ENCODE measurements at regions not wholly inside any gene's neighbourhood (a gene's known extent, or its start where the extent isn't known, plus 50 kb on each side); places are given as distances from the start of the nearest gene placed in this dataset.

GRCh38 chr2:111710613-111711012 is 173.4 kb downstream of the ANAPC1 start (continued):
- no peak for TF ChIP-seq CSRNP3 (CRISPR knock-in tag; IDR thresholded peaks at IDR 0.05)

DNA sequence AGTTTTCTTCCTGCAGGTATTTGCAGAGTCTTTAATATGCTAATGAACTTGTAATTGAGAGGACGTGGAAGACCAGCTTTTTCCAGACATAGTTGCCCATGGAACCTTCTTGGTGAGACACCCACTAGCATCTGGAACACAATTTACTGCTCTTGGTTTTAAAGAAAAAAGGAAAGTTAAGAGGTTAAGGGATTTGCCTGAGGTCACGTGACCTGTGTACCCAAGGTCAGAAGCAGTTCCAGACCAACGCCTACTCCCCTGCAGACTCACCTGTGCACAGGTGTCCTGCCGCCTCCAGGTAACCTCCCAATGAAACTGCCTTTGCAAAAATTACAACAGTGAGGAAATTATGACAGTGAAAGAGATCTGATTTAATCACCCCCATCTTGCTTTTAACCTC is 172.7 kb downstream of the ANAPC1 start:
- no peak for ATAC-seq
- TF ChIP-seq RARB (CRISPR knock-in tag; IDR thresholded peaks at IDR 0.05) (no peak), POU6F1 (CRISPR knock-in tag; IDR thresholded peaks at IDR 0.05; ENCODE audit: borderline replicate concordance, low read depth) (no peak), ISL1 (CRISPR knock-in tag; IDR thresholded peaks at IDR 0.05) (no peak), ZC3H10 (CRISPR knock-in tag; IDR thresholded peaks at IDR 0.05) (no peak), CREB5 (CRISPR knock-in tag; IDR thresholded peaks at IDR 0.05; ENCODE audit: low read depth) (no peak), ESRRG (CRISPR knock-in tag; IDR thresholded peaks at IDR 0.05) (no peak), OSR1 (CRISPR knock-in tag; IDR thresholded peaks at IDR 0.05) (no peak), GLIS3 (CRISPR knock-in tag; IDR thresholded peaks at IDR 0.05) (no peak), SNAI2 (CRISPR knock-in tag; IDR thresholded peaks at IDR 0.05) (no peak), PPARA (CRISPR knock-in tag; IDR thresholded peaks at IDR 0.05; ENCODE audit: borderline replicate concordance) (no peak), ZNF8 (CRISPR knock-in tag; IDR thresholded peaks at IDR 0.05) (no peak), ZNF565 (CRISPR knock-in tag; conservative IDR thresholded peaks at IDR 0.05; ENCODE audit: low read depth) (no peak), CSDC2 (CRISPR knock-in tag; IDR thresholded peaks at IDR 0.05) (no peak), ZFP3 (CRISPR knock-in tag; IDR thresholded peaks at IDR 0.05) (no peak), BACH2 (CRISPR knock-in tag; IDR thresholded peaks at IDR 0.05; ENCODE audit: borderline replicate concordance) (no peak), ARNTL (CRISPR knock-in tag; IDR thresholded peaks at IDR 0.05; ENCODE audit: borderline replicate concordance, low read depth) (no peak), ZFP30 (CRISPR knock-in tag; IDR thresholded peaks at IDR 0.05) (no peak), TOX (CRISPR knock-in tag; IDR thresholded peaks at IDR 0.05; ENCODE audit: borderline replicate concordance) (no peak)
- TF ChIP-seq, protein P1, sequence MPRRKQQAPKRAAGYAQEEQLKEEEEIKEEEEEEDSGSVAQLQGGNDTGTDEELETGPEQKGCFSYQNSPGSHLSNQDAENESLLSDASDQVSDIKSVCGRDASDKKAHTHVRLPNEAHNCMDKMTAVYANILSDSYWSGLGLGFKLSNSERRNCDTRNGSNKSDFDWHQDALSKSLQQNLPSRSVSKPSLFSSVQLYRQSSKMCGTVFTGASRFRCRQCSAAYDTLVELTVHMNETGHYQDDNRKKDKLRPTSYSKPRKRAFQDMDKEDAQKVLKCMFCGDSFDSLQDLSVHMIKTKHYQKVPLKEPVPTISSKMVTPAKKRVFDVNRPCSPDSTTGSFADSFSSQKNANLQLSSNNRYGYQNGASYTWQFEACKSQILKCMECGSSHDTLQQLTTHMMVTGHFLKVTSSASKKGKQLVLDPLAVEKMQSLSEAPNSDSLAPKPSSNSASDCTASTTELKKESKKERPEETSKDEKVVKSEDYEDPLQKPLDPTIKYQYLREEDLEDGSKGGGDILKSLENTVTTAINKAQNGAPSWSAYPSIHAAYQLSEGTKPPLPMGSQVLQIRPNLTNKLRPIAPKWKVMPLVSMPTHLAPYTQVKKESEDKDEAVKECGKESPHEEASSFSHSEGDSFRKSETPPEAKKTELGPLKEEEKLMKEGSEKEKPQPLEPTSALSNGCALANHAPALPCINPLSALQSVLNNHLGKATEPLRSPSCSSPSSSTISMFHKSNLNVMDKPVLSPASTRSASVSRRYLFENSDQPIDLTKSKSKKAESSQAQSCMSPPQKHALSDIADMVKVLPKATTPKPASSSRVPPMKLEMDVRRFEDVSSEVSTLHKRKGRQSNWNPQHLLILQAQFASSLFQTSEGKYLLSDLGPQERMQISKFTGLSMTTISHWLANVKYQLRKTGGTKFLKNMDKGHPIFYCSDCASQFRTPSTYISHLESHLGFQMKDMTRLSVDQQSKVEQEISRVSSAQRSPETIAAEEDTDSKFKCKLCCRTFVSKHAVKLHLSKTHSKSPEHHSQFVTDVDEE (CRISPR knock-in tag; IDR thresholded peaks at IDR 0.05) = no peak

DNA sequence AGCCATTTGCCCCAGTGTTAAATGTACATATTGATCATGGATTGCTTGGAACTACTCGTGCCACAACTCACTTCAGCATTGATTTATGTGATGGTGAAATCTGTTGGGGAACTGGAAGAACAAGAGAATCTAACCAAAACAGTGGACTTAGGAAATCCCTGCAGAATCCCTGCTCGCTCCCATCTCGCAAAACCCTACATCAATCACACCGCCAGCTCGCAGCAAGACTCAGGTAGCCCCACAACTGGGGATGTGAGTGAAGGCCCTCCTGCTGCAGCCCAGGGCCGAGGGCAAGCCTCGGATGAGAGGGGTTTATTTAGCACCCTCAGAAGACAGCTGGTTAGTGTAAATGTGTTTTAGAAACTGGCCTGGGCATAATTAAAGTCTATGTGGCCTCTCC is 171.6 kb downstream of the ANAPC1 start:
- ATAC-seq = no peak
- TF ChIP-seq OSR1 (CRISPR knock-in tag; IDR thresholded peaks at IDR 0.05) = no peak
- no peak for TF ChIP-seq CSDC2 (CRISPR knock-in tag; IDR thresholded peaks at IDR 0.05)
- no peak for TF ChIP-seq ZFP3 (CRISPR knock-in tag; IDR thresholded peaks at IDR 0.05)
- TF ChIP-seq ISL1 (CRISPR knock-in tag; IDR thresholded peaks at IDR 0.05) = no peak
- TF ChIP-seq, protein P1 (CRISPR knock-in tag; IDR thresholded peaks at IDR 0.05) = no peak
- TF ChIP-seq TOX (CRISPR knock-in tag; IDR thresholded peaks at IDR 0.05; ENCODE audit: borderline replicate concordance) = no peak
- TF ChIP-seq, protein P2, sequence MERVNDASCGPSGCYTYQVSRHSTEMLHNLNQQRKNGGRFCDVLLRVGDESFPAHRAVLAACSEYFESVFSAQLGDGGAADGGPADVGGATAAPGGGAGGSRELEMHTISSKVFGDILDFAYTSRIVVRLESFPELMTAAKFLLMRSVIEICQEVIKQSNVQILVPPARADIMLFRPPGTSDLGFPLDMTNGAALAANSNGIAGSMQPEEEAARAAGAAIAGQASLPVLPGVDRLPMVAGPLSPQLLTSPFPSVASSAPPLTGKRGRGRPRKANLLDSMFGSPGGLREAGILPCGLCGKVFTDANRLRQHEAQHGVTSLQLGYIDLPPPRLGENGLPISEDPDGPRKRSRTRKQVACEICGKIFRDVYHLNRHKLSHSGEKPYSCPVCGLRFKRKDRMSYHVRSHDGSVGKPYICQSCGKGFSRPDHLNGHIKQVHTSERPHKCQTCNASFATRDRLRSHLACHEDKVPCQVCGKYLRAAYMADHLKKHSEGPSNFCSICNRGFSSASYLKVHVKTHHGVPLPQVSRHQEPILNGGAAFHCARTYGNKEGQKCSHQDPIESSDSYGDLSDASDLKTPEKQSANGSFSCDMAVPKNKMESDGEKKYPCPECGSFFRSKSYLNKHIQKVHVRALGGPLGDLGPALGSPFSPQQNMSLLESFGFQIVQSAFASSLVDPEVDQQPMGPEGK (CRISPR knock-in tag; IDR thresholded peaks at IDR 0.05; ENCODE audit: borderline replicate concordance) = no peak
- no peak for TF ChIP-seq BACH2 (CRISPR knock-in tag; IDR thresholded peaks at IDR 0.05; ENCODE audit: borderline replicate concordance)
- no peak for TF ChIP-seq ZC3H10 (CRISPR knock-in tag; IDR thresholded peaks at IDR 0.05)
- TF ChIP-seq ARNTL (CRISPR knock-in tag; IDR thresholded peaks at IDR 0.05; ENCODE audit: borderline replicate concordance, low read depth) = no peak
- no peak for TF ChIP-seq CREB5 (CRISPR knock-in tag; IDR thresholded peaks at IDR 0.05; ENCODE audit: low read depth)
- TF ChIP-seq ZNF8 (CRISPR knock-in tag; IDR thresholded peaks at IDR 0.05) = no peak
- TF ChIP-seq TCF4 (CRISPR knock-in tag; IDR thresholded peaks at IDR 0.05; ENCODE audit: borderline replicate concordance) = no peak
- no peak for TF ChIP-seq ZFP30 (CRISPR knock-in tag; IDR thresholded peaks at IDR 0.05)
- TF ChIP-seq SNAI2 (CRISPR knock-in tag; IDR thresholded peaks at IDR 0.05) = no peak
- no peak for TF ChIP-seq ZNF70 (CRISPR knock-in tag; IDR thresholded peaks at IDR 0.05)
- no peak for TF ChIP-seq ZNF565 (CRISPR knock-in tag; conservative IDR thresholded peaks at IDR 0.05; ENCODE audit: low read depth)

All from SK-N-SH treated with all-trans-retinoic acid at 6 μM for 48 hours (cell line).